ENCODE measurements at regions not wholly inside any gene's neighbourhood (a gene's known extent, or its start where the extent isn't known, plus 50 kb on each side); places are given as distances from the start of the nearest gene placed in this dataset.

GRCh38 chr1:177824508-177824982 is 145.3 kb downstream of the SEC16B start:
- TF ChIP-seq EZH2 (IDR thresholded peaks at IDR 0.05; ENCODE audit: low read length, missing control alignments) (peak; percentile 39), CTCF (conservative IDR thresholded peaks at IDR 0.05 in 1 of 2, IDR thresholded peaks at IDR 0.05 in 1 of 2; ENCODE audit: low read depth in 1 of 2, low read length in 2 of 2) (no peak)
- no peaks in the 10 kb centered on the region for H3K79me2 ChIP-seq (ENCODE audit: control insufficient read depth, insufficient read depth, low read length)
- peaks cover 11% of the 10 kb centered on the region for H3K27me3 ChIP-seq (ENCODE audit: control insufficient read depth, insufficient read depth, low read length)
- H2AFZ ChIP-seq (ENCODE audit: low read length): no peak overlapping the region
- no peak overlapping the region for H3K4me2 ChIP-seq (ENCODE audit: extremely low read depth, insufficient read depth, low read length)
- H3K36me3 ChIP-seq (ENCODE audit: control insufficient read depth, insufficient read depth, low read length): no peaks in the 10 kb centered on the region
- no peaks in the 10 kb centered on the region for H3K4me1 ChIP-seq (ENCODE audit: control insufficient read depth, extremely low read depth, insufficient read depth, low read length)
- no peak overlapping the region for H3K9ac ChIP-seq (ENCODE audit: insufficient read depth, low read length)
- H3K9me3 ChIP-seq (ENCODE audit: control insufficient read depth, insufficient read depth, low read depth, low read length): no peaks in the 10 kb centered on the region
- no peak for DNase-seq (ENCODE audit: low read depth in 2 of 2)
- no peak overlapping the region for H3K27ac ChIP-seq (ENCODE audit: insufficient read depth, low read length)
- H3K4me3 ChIP-seq (replicated peaks in 1 of 4; ENCODE audit: control extremely low read depth in 1 of 4, insufficient read depth in 1 of 4, low read depth in 3 of 4, low read length in 4 of 4): no peak overlapping the region
- H4K20me1 ChIP-seq (ENCODE audit: control insufficient read depth, extremely low read depth, insufficient read depth, low read length): no peaks in the 10 kb centered on the region

GRCh38 chr1:177820213-177820612 is 149.6 kb downstream of the SEC16B start:
- TF ChIP-seq CTCF (conservative IDR thresholded peaks at IDR 0.05 in 1 of 2, IDR thresholded peaks at IDR 0.05 in 1 of 2; ENCODE audit: low read depth in 1 of 2, low read length in 2 of 2) (no peak), EZH2 (IDR thresholded peaks at IDR 0.05; ENCODE audit: low read length, missing control alignments) (no peak)
- Histone ChIP-seq H3K36me3 (ENCODE audit: control insufficient read depth, insufficient read depth, low read length) (no peaks in the 10 kb centered on the region), H2AFZ (ENCODE audit: low read length) (no peak overlapping the region), H3K4me1 (ENCODE audit: control insufficient read depth, extremely low read depth, insufficient read depth, low read length) (no peaks in the 10 kb centered on the region), H3K4me3 (replicated peaks in 1 of 4; ENCODE audit: control extremely low read depth in 1 of 4, insufficient read depth in 1 of 4, low read depth in 3 of 4, low read length in 4 of 4) (no peak overlapping the region), H3K9ac (ENCODE audit: insufficient read depth, low read length) (no peak overlapping the region), H3K27ac (ENCODE audit: insufficient read depth, low read length) (no peak overlapping the region), H3K79me2 (ENCODE audit: control insufficient read depth, insufficient read depth, low read length) (no peaks in the 10 kb centered on the region), H3K4me2 (ENCODE audit: extremely low read depth, insufficient read depth, low read length) (no peak overlapping the region), H3K9me3 (ENCODE audit: control insufficient read depth, insufficient read depth, low read depth, low read length) (no peaks in the 10 kb centered on the region), H4K20me1 (ENCODE audit: control insufficient read depth, extremely low read depth, insufficient read depth, low read length) (no peaks in the 10 kb centered on the region), H3K27me3 (ENCODE audit: control insufficient read depth, insufficient read depth, low read length) (peaks cover 9% of the 10 kb centered on the region)
- no peak for DNase-seq (ENCODE audit: low read depth in 2 of 2)

- Histone ChIP-seq H3K79me2 (ENCODE audit: control insufficient read depth, insufficient read depth, low read length) (no peaks in the 10 kb centered on the region), H2AFZ (ENCODE audit: low read length) (no peak overlapping the region), H3K4me1 (ENCODE audit: control insufficient read depth, extremely low read depth, insufficient read depth, low read length) (no peaks in the 10 kb centered on the region), H3K27me3 (ENCODE audit: control insufficient read depth, insufficient read depth, low read length) (peaks cover 3% of the 10 kb centered on the region), H3K4me2 (ENCODE audit: extremely low read depth, insufficient read depth, low read length) (no peak overlapping the region), H3K9ac (ENCODE audit: insufficient read depth, low read length) (no peak overlapping the region), H3K4me3 (replicated peaks in 1 of 4; ENCODE audit: control extremely low read depth in 1 of 4, insufficient read depth in 1 of 4, low read depth in 3 of 4, low read length in 4 of 4) (no peak overlapping the region), H3K27ac (ENCODE audit: insufficient read depth, low read length) (no peak overlapping the region), H4K20me1 (ENCODE audit: control insufficient read depth, extremely low read depth, insufficient read depth, low read length) (no peaks in the 10 kb centered on the region), H3K36me3 (ENCODE audit: control insufficient read depth, insufficient read depth, low read length) (no peaks in the 10 kb centered on the region), H3K9me3 (ENCODE audit: control insufficient read depth, insufficient read depth, low read depth, low read length) (no peaks in the 10 kb centered on the region)
- TF ChIP-seq CTCF (conservative IDR thresholded peaks at IDR 0.05 in 1 of 2, IDR thresholded peaks at IDR 0.05 in 1 of 2; ENCODE audit: low read depth in 1 of 2, low read length in 2 of 2) (no peak), EZH2 (IDR thresholded peaks at IDR 0.05; ENCODE audit: low read length, missing control alignments) (no peak)
- no peak for DNase-seq (ENCODE audit: low read depth in 2 of 2)
These were observed 151.7 kb downstream of the SEC16B start for GRCh38 chr1:177817937-177818875.
